ENCODE measurements at regions not wholly inside any gene's neighbourhood (a gene's known extent, or its start where the extent isn't known, plus 50 kb on each side); places are given as distances from the start of the nearest gene placed in this dataset.

DNA sequence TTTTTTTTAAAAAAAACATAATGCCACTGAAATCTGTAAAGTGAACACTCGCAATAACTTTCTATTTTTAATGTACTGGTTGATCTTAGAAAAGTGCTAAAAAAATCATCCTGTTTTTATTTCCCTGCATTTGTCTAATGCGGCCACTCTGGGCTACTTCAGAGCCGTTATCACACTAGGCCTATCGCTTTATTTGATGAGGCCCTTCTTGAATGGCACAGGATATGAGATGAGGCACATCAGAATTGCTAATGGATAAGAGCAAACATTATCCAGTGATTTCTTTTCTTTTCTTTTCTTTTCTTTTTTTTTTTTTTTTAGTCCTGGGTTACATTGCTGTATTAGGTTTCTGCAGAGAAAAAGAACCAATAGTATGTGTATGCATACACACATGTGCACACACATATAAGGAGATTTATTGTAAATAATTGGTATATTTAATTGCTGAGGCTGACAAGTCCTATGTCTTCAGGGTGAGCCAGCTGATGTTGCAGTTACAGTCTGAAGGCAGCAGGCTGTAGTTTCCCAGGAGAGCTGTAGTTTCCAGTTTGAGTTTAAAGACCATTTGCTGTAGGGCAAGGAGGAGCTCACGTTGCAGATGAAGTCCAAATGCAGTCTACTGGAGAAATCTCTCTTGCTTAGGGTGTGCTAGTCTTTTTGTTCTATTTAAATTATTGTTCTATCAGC is 391.7 kb downstream of the MED10 start:
- no peaks in the 10 kb centered on the region for H3K9me3 Mint-ChIP-seq
- no peaks in the 10 kb centered on the region for H3K27me3 Mint-ChIP-seq (ENCODE audit: insufficient read depth)
- Histone ChIP-seq H3K4me3 (ENCODE audit: low read length) (no peak overlapping the region), H3K9ac (ENCODE audit: extremely low read depth, low read length, poor library complexity, severe bottlenecking) (no peak overlapping the region), H3K27me3 (ENCODE audit: control insufficient read depth, insufficient read depth, low read length, poor library complexity, severe bottlenecking) (no peaks in the 10 kb centered on the region), H3K9me3 (ENCODE audit: control insufficient read depth, low read length) (no peaks in the 10 kb centered on the region), H3K4me1 (ENCODE audit: control insufficient read depth, insufficient read depth, low read length) (no peaks in the 10 kb centered on the region), H3K36me3 (ENCODE audit: control insufficient read depth, insufficient read depth, low read length) (no peaks in the 10 kb centered on the region), H3K27ac (ENCODE audit: low read depth, low read length) (no peak overlapping the region)
- TF ChIP-seq, protein P1, sequence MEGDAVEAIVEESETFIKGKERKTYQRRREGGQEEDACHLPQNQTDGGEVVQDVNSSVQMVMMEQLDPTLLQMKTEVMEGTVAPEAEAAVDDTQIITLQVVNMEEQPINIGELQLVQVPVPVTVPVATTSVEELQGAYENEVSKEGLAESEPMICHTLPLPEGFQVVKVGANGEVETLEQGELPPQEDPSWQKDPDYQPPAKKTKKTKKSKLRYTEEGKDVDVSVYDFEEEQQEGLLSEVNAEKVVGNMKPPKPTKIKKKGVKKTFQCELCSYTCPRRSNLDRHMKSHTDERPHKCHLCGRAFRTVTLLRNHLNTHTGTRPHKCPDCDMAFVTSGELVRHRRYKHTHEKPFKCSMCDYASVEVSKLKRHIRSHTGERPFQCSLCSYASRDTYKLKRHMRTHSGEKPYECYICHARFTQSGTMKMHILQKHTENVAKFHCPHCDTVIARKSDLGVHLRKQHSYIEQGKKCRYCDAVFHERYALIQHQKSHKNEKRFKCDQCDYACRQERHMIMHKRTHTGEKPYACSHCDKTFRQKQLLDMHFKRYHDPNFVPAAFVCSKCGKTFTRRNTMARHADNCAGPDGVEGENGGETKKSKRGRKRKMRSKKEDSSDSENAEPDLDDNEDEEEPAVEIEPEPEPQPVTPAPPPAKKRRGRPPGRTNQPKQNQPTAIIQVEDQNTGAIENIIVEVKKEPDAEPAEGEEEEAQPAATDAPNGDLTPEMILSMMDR (conservative IDR thresholded peaks at IDR 0.05) = no peak
- no peak for DNase-seq
- no peak overlapping the region for H3K27ac Mint-ChIP-seq
- H3K4me1 Mint-ChIP-seq = no peaks in the 10 kb centered on the region
- H3K36me3 Mint-ChIP-seq (ENCODE audit: low read depth) = no peaks in the 10 kb centered on the region
- no peak overlapping the region for H3K4me3 Mint-ChIP-seq
- WGBS, 2 experiments (ENCODE audit: insufficient coverage in 1 of 2, insufficient read length in 1 of 2) = 88 to 95% methylated on average over 3 to 5 of the region's 5 CpGs

- TF ChIP-seq, protein P1 (conservative IDR thresholded peaks at IDR 0.05) = no peak
- Mint-ChIP-seq H3K4me1 (peaks cover 2% of the 10 kb centered on the region), H3K27ac (no peak overlapping the region), H3K9me3 (no peaks in the 10 kb centered on the region), H3K27me3 (ENCODE audit: insufficient read depth) (no peaks in the 10 kb centered on the region), H3K4me3 (no peak overlapping the region), H3K36me3 (ENCODE audit: low read depth) (no peaks in the 10 kb centered on the region)
- no peak for DNase-seq
- H3K9me3 ChIP-seq (ENCODE audit: control insufficient read depth, low read length) = no peaks in the 10 kb centered on the region
- no peaks in the 10 kb centered on the region for H3K4me1 ChIP-seq (ENCODE audit: control insufficient read depth, insufficient read depth, low read length)
- no peak overlapping the region for H3K27ac ChIP-seq (ENCODE audit: low read depth, low read length)
- no peak overlapping the region for H3K4me3 ChIP-seq (ENCODE audit: low read length)
- H3K9ac ChIP-seq (ENCODE audit: extremely low read depth, low read length, poor library complexity, severe bottlenecking) = no peak overlapping the region
- 98 to 100% methylated on average over 2 of the region's 2 CpGs for WGBS, 2 experiments (ENCODE audit: insufficient coverage in 1 of 2, insufficient read length in 1 of 2)
- H3K36me3 ChIP-seq (ENCODE audit: control insufficient read depth, insufficient read depth, low read length) = no peaks in the 10 kb centered on the region
- no peaks in the 10 kb centered on the region for H3K27me3 ChIP-seq (ENCODE audit: control insufficient read depth, insufficient read depth, low read length, poor library complexity, severe bottlenecking)
These were observed 393.0 kb downstream of the MED10 start for GRCh38 chr5:5985332-5985731.

DNA sequence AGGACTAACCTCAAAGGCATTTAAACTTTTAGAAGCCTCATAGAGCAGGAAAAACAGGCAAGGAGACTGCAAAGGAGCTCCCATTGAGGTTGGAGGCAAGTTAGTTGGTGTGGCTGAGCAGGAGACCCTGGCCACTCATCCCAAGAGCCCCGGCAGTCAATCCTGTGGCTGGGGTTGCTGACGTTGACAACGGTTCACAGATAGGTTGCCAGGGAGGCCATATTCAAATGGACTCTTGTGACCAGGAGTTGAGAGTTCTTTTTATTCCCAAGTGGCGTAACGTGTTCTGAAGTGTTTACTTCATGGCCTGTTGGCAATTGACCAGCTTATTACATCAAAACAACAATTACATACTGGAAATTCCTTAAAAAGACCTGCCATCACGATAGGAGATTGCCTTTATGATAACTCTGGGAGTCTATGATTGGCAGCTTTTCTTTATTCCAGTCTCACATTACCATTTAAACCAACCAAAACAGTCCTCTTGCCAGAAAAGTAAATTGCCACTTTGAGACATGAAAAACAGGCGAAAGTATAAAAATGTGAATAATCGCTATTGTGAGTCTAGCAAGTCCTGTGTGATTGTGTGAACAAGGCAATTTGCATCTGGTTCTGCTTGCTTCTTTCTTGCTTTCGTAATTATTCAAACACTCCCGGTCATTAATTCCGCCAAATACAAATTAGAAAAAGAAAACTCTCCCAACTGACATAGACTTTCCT is 394.9 kb downstream of the MED10 start:
- H3K4me3 ChIP-seq (ENCODE audit: low read length) = no peak overlapping the region
- Mint-ChIP-seq H3K27ac (no peak overlapping the region), H3K4me3 (no peak overlapping the region), H3K36me3 (ENCODE audit: low read depth) (no peaks in the 10 kb centered on the region), H3K27me3 (ENCODE audit: insufficient read depth) (no peaks in the 10 kb centered on the region), H3K9me3 (no peaks in the 10 kb centered on the region), H3K4me1 (peaks cover 5% of the 10 kb centered on the region)
- H3K4me1 ChIP-seq (ENCODE audit: control insufficient read depth, insufficient read depth, low read length) = no peaks in the 10 kb centered on the region
- WGBS, 2 experiments (ENCODE audit: insufficient coverage in 1 of 2, insufficient read length in 1 of 2) = 89 to 91% methylated on average over 7 to 11 of the region's 11 CpGs
- no peak overlapping the region for H3K27ac ChIP-seq (ENCODE audit: low read depth, low read length)
- H3K36me3 ChIP-seq (ENCODE audit: control insufficient read depth, insufficient read depth, low read length) = no peaks in the 10 kb centered on the region
- H3K9ac ChIP-seq (ENCODE audit: extremely low read depth, low read length, poor library complexity, severe bottlenecking) = no peak overlapping the region
- no peak for DNase-seq
- no peaks in the 10 kb centered on the region for H3K27me3 ChIP-seq (ENCODE audit: control insufficient read depth, insufficient read depth, low read length, poor library complexity, severe bottlenecking)
- TF ChIP-seq, protein P1 (conservative IDR thresholded peaks at IDR 0.05) = no peak
- no peaks in the 10 kb centered on the region for H3K9me3 ChIP-seq (ENCODE audit: control insufficient read depth, low read length)
